Activated CD8-positive, alpha-beta memory T cell treated with anti-CD3 and anti-CD28 coated beads, Interleukin-2, amount 10 ng/mL, durations not matched to agents 7 days and 5 days (primary cell): ENCODE measurements at regions not wholly inside any gene's neighbourhood (a gene's known extent, or its start where the extent isn't known, plus 50 kb on each side); places are given as distances from the start of the nearest gene placed in this dataset.

Experiments used
- ATAC-seq: fragments of 150-1000 bp; cut with Tn5 transposase; one replicate; pipeline ENCODE4 v1.10.0; 2021; ENCODE audit warnings: moderate library complexity
- CTCF ChIA-PET: fragments of 350-600 bp; sonication (Branson Sonifier 250); formaldehyde crosslinking; loops from one replicate; lab custom pipeline; 2021; ENCODE audit warnings: antibody characterized with exemption; lab: Charles Lee
- DNase-seq: peaks from one replicate; pipeline ENCODE4 v3.0.0-alpha.2; 2020
- H3K27ac Mint-ChIP-seq: one replicate; pipeline ENCODE4 v1.8.0; 2021; ENCODE audit warnings: mild to moderate bottlenecking, mixed read lengths
- H3K27me3 Mint-ChIP-seq: one replicate; pipeline ENCODE4 v1.8.0; 2021; ENCODE audit warnings: mixed read lengths
- H3K36me3 Mint-ChIP-seq: one replicate; pipeline ENCODE4 v1.8.0; 2021; ENCODE audit warnings: mild to moderate bottlenecking, mixed read lengths
- H3K4me1 Mint-ChIP-seq: one replicate; pipeline ENCODE4 v1.8.0; 2021; ENCODE audit warnings: mixed read lengths
- H3K4me3 Mint-ChIP-seq: one replicate; pipeline ENCODE4 v1.8.0; 2021; ENCODE audit warnings: mild to moderate bottlenecking, moderate library complexity, mixed read lengths
- H3K9me3 Mint-ChIP-seq: one replicate; pipeline ENCODE4 v1.8.0; 2022; ENCODE audit warnings: low read depth, mixed read lengths

- Mint-ChIP-seq H3K9me3 (peaks cover 6% of the 10 kb centered on the region), H3K4me1 (no peaks in the 10 kb centered on the region), H3K27me3 (no peaks in the 10 kb centered on the region), H3K27ac (no peak overlapping the region), H3K36me3 (no peaks in the 10 kb centered on the region), H3K4me3 (no peak overlapping the region)
- no peak for DNase-seq
- CTCF ChIA-PET = no interaction called here
- ATAC-seq = no peak
Measured at GRCh38 chr3:117567906-117568305, 858.3 kb downstream of the TUSC7 start.

DNA sequence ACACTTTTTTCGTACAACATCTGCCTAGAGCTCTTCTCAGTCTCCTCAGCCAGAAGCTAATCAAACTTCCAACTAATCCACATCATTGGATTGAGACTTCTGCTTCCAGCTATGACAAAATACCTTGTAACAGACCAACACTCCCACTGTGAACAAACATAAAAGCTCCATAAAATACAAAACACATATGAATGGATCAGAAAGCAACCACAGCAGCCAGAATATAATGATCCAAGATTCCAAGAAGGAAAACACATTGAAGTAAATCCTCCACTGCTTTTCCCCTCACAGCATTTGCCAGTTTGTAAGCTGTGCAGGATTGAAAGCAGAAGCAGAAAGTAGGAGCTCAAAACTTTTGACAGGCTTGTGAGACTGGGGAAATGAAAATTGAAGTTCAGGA, 863.2 kb downstream of the TUSC7 start:
- DNase-seq (no peak), ATAC-seq (no peak)
- CTCF ChIA-PET = no interaction called here
- peaks cover 9% of the 10 kb centered on the region for H3K9me3 Mint-ChIP-seq
- H3K4me3 Mint-ChIP-seq = no peak overlapping the region
- H3K4me1 Mint-ChIP-seq = no peaks in the 10 kb centered on the region
- no peaks in the 10 kb centered on the region for H3K36me3 Mint-ChIP-seq
- no peak overlapping the region for H3K27ac Mint-ChIP-seq
- no peaks in the 10 kb centered on the region for H3K27me3 Mint-ChIP-seq

- CTCF ChIA-PET = no interaction called here
- ATAC-seq = no peak
Measured at GRCh38 chr3:117580806-117581205, 871.2 kb downstream of the TUSC7 start.

DNA sequence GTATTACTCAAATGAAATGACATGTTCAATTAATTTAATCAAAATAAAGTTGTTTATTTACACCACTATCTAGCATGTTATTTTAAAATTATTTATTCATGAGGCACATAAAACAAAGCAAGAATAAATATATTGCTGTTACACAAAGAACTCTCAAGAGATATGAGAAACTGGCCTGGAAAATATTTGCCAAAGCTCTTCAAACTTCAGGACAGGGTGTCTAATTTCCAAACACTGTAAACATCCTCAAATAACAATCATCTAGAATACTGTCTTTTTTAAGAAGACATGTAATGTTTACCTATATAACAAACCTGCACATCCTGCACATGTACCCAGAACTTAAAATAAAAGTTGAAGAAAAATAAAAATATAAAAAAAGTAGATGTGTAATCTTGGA, 876.6 kb downstream of the TUSC7 start:
- Mint-ChIP-seq H3K9me3 (peaks cover 2% of the 10 kb centered on the region), H3K27ac (no peak overlapping the region), H3K36me3 (no peaks in the 10 kb centered on the region), H3K4me1 (no peaks in the 10 kb centered on the region), H3K27me3 (no peaks in the 10 kb centered on the region), H3K4me3 (no peak overlapping the region)
- CTCF ChIA-PET = no interaction called here
- DNase-seq (no peak), ATAC-seq (no peak)

More at GRCh38 chr3:117580806-117581205, 871.2 kb downstream of the TUSC7 start:
- Mint-ChIP-seq H3K36me3 (no peaks in the 10 kb centered on the region), H3K27me3 (no peaks in the 10 kb centered on the region), H3K27ac (no peak overlapping the region), H3K9me3 (peaks cover 9% of the 10 kb centered on the region), H3K4me3 (no peak overlapping the region), H3K4me1 (no peaks in the 10 kb centered on the region)
- DNase-seq = no peak

- ATAC-seq = no peak
- no peaks in the 10 kb centered on the region for H3K36me3 Mint-ChIP-seq
Measured at GRCh38 chr3:117587416-117587815, 877.8 kb downstream of the TUSC7 start.

DNA sequence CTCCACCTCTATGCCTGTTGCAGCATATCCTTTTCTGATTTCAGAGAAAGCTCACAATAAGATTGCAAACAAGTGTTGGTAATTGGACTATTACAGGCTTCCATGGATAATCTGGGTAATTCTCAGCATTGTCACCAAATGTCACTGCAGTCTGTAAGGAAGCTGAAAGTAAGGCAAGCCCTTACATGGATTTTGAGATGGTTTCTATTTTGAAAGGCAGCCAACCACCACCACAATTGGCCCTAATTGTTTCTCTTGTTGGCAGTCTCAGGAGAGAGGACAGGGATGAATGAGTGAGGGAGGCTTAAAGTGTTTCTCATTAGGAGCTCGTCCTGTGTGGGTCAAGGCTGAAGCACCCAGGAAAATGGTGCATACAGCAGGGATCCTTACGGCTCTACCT, 879.9 kb downstream of the TUSC7 start:
- ATAC-seq (no peak), DNase-seq (no peak)
- Mint-ChIP-seq H3K36me3 (no peaks in the 10 kb centered on the region), H3K4me3 (no peak overlapping the region), H3K27ac (no peak overlapping the region), H3K9me3 (peaks cover 2% of the 10 kb centered on the region), H3K4me1 (no peaks in the 10 kb centered on the region), H3K27me3 (no peaks in the 10 kb centered on the region)
- CTCF ChIA-PET = no interaction called here

More at GRCh38 chr3:117587416-117587815, 877.8 kb downstream of the TUSC7 start:
- Mint-ChIP-seq H3K27me3 (no peaks in the 10 kb centered on the region), H3K4me3 (no peak overlapping the region), H3K4me1 (no peaks in the 10 kb centered on the region), H3K9me3 (peaks cover 2% of the 10 kb centered on the region), H3K27ac (no peak overlapping the region)
- DNase-seq = no peak
- CTCF ChIA-PET = no interaction called here

GRCh38 chr3:117595615-117596014, 886.0 kb downstream of the TUSC7 start:
- Mint-ChIP-seq H3K4me1 (no peaks in the 10 kb centered on the region), H3K9me3 (no peaks in the 10 kb centered on the region), H3K27me3 (no peaks in the 10 kb centered on the region), H3K4me3 (no peak overlapping the region), H3K36me3 (no peaks in the 10 kb centered on the region), H3K27ac (no peak overlapping the region)
- CTCF ChIA-PET = no interaction called here
- ATAC-seq (no peak), DNase-seq (no peak)

GRCh38 chr3:117596503-117596902, 886.9 kb downstream of the TUSC7 start:
- H3K9me3 Mint-ChIP-seq = no peaks in the 10 kb centered on the region
- no peak overlapping the region for H3K27ac Mint-ChIP-seq
- no peak overlapping the region for H3K4me3 Mint-ChIP-seq
- no peaks in the 10 kb centered on the region for H3K27me3 Mint-ChIP-seq
- H3K36me3 Mint-ChIP-seq = no peaks in the 10 kb centered on the region
- CTCF ChIA-PET = no interaction called here
- ATAC-seq (no peak), DNase-seq (no peak)
- H3K4me1 Mint-ChIP-seq = no peaks in the 10 kb centered on the region

DNA sequence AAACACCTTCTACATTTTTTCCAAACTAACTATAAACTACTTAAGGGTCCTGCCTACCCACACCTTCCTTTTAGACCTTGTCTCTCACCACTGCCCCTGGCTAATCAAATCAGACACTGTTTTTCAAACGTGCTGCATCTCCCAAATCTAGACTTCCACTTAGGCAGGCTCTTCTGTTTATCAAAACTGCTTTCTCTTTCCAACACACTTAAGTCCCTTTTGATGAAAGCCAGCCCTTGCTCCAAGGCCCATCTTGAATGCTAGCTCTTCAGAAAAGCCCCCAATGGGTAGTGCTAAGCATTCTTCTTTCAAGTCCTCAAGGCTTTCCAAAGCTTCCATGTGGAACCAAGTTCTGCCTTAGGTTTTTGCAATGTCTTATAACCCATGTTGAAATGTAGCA, 888.3 kb downstream of the TUSC7 start:
- no peaks in the 10 kb centered on the region for H3K27me3 Mint-ChIP-seq
- no peak for DNase-seq
- H3K4me3 Mint-ChIP-seq = no peak overlapping the region
- no peak for ATAC-seq
- no peaks in the 10 kb centered on the region for H3K9me3 Mint-ChIP-seq
- no peaks in the 10 kb centered on the region for H3K4me1 Mint-ChIP-seq
- CTCF ChIA-PET = no interaction called here
- H3K36me3 Mint-ChIP-seq = no peaks in the 10 kb centered on the region
- H3K27ac Mint-ChIP-seq = no peak overlapping the region

GRCh38 chr3:117600112-117600511, 890.5 kb downstream of the TUSC7 start:
- Mint-ChIP-seq H3K36me3 (no peaks in the 10 kb centered on the region), H3K9me3 (no peaks in the 10 kb centered on the region), H3K27me3 (no peaks in the 10 kb centered on the region), H3K4me3 (no peak overlapping the region), H3K27ac (no peak overlapping the region), H3K4me1 (no peaks in the 10 kb centered on the region)
- ATAC-seq = no peak
- no peak for DNase-seq
- CTCF ChIA-PET = no interaction called here

- Mint-ChIP-seq H3K4me3 (no peak overlapping the region), H3K9me3 (no peaks in the 10 kb centered on the region), H3K27me3 (no peaks in the 10 kb centered on the region), H3K27ac (no peak overlapping the region), H3K4me1 (no peaks in the 10 kb centered on the region), H3K36me3 (no peaks in the 10 kb centered on the region)
- no peak for DNase-seq
- CTCF ChIA-PET = no interaction called here
- no peak for ATAC-seq
Measured at GRCh38 chr3:117600666-117601065, 891.1 kb downstream of the TUSC7 start.

GRCh38 chr3:117602058-117602644, 892.6 kb downstream of the TUSC7 start:
- no peak overlapping the region for H3K4me3 Mint-ChIP-seq
- no peaks in the 10 kb centered on the region for H3K36me3 Mint-ChIP-seq
- H3K27ac Mint-ChIP-seq = no peak overlapping the region
- CTCF ChIA-PET = no interaction called here
- H3K4me1 Mint-ChIP-seq = no peaks in the 10 kb centered on the region
- no peaks in the 10 kb centered on the region for H3K27me3 Mint-ChIP-seq
- no peaks in the 10 kb centered on the region for H3K9me3 Mint-ChIP-seq
- no peak for ATAC-seq
- DNase-seq = no peak

- Mint-ChIP-seq H3K4me1 (no peaks in the 10 kb centered on the region), H3K9me3 (no peaks in the 10 kb centered on the region), H3K4me3 (no peak overlapping the region), H3K27me3 (no peaks in the 10 kb centered on the region), H3K36me3 (no peaks in the 10 kb centered on the region), H3K27ac (no peak overlapping the region)
- no peak for DNase-seq
- CTCF ChIA-PET = no interaction called here
- no peak for ATAC-seq
Measured at GRCh38 chr3:117603097-117603496, 893.5 kb downstream of the TUSC7 start.

DNA sequence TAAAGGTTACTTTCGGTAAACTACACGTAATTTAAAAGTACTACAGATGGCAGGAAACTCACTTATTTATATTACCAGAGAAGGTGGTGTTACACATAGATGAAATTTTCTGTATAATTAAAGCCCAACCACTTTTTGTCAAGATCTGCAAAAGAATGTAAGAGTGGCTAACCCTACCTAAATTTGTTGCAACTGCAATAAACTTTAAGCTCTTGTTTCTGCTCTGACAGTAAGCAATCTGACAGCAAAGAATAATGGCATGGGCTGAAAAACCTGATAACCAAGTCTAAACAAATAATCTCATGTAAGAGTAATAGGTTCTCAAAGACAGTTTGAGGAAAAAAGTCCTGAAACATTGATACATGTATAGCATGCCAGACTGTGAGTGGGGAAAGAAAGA, 897.3 kb downstream of the TUSC7 start:
- Mint-ChIP-seq H3K4me3 (no peak overlapping the region), H3K27ac (no peak overlapping the region), H3K27me3 (no peaks in the 10 kb centered on the region), H3K9me3 (peaks cover 2% of the 10 kb centered on the region), H3K36me3 (no peaks in the 10 kb centered on the region), H3K4me1 (no peaks in the 10 kb centered on the region)
- ATAC-seq (no peak), DNase-seq (no peak)
- CTCF ChIA-PET = no interaction called here

DNA sequence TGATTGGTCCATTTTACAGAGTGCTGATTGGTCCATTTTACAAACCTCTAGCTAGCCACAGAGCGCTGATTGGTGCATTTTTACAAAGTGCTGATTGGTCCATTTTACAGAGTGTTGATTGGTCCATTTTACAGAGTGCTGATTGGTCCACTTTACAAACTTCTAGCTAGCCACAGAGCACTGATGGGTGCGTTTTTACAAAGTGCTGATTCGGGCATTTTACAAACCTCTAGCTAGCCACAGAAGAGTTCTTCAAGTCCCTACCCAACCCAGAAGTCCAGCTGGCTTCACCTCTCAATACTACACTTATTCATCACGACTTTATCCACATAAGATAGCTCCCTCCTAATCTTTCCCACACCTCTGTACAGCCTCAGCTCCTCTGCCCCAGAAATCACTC, 899.8 kb downstream of the TUSC7 start:
- ATAC-seq = no peak

More for the DNA sequence above, 899.8 kb downstream of the TUSC7 start:
- Mint-ChIP-seq H3K27me3 (no peaks in the 10 kb centered on the region), H3K27ac (no peak overlapping the region), H3K4me3 (no peak overlapping the region), H3K36me3 (no peaks in the 10 kb centered on the region), H3K9me3 (peaks cover 2% of the 10 kb centered on the region), H3K4me1 (no peaks in the 10 kb centered on the region)
- no peak for DNase-seq
- CTCF ChIA-PET = no interaction called here
